Superior temporal gyrus (tissue), 1 donor: ENCODE measurements at regions not wholly inside any gene's neighbourhood (a gene's known extent, or its start where the extent isn't known, plus 50 kb on each side); places are given as distances from the start of the nearest gene placed in this dataset.
"Not testable (repeated sequence)": the region's sequence is repeated elsewhere in the genome, so short reads cannot be mapped to it uniquely, and the experiment has no call there.

Experiments used
- DNase-seq: peaks from one replicate; pipeline ENCODE4 v3.0.0-alpha.2; 2016; ENCODE audit errors: extremely low spot score

GRCh38 chr5:145463634-145464033, 371.5 kb downstream of the PRELID2 start:
- DNase-seq = no peak

GRCh38 chr5:145462525-145462924, 372.6 kb downstream of the PRELID2 start:
- no peak for DNase-seq

- DNase-seq = peak; percentile 25
Measured at GRCh38 chr5:145450286-145450885, 384.8 kb downstream of the PRELID2 start.

GRCh38 chr5:145449794-145450193, 385.3 kb downstream of the PRELID2 start:
- peak; percentile 69 for DNase-seq

- not testable (repeated sequence) for DNase-seq
Measured at GRCh38 chr5:145446875-145447274, 388.3 kb downstream of the PRELID2 start.

GRCh38 chr5:145446412-145446811, 388.7 kb downstream of the PRELID2 start:
- no peak for DNase-seq

GRCh38 chr5:145445027-145445426, 390.1 kb downstream of the PRELID2 start:
- DNase-seq = no peak

- DNase-seq = no peak
Measured at GRCh38 chr5:145443964-145444363, 391.2 kb downstream of the PRELID2 start.

GRCh38 chr5:145443366-145443765, 391.8 kb downstream of the PRELID2 start:
- DNase-seq = no peak

GRCh38 chr5:145442661-145443060, 392.5 kb downstream of the PRELID2 start:
- not testable (repeated sequence) for DNase-seq

GRCh38 chr5:145441228-145441627, 393.9 kb downstream of the PRELID2 start:
- no peak for DNase-seq

- no peak for DNase-seq
Measured at GRCh38 chr5:145437627-145438026, 397.5 kb downstream of the PRELID2 start.

- DNase-seq = no peak
Measured at GRCh38 chr5:145433077-145433476, 402.1 kb downstream of the PRELID2 start.

GRCh38 chr5:145429170-145429569, 406.0 kb downstream of the PRELID2 start:
- no peak for DNase-seq

- DNase-seq = no peak
Measured at GRCh38 chr5:145408048-145408341, 427.1 kb downstream of the PRELID2 start.

GRCh38 chr5:145407300-145408047, 427.7 kb downstream of the PRELID2 start:
- no peak for DNase-seq

- DNase-seq = no peak
Measured at GRCh38 chr5:145403992-145404391, 431.1 kb downstream of the PRELID2 start.

- no peak for DNase-seq
Measured at GRCh38 chr5:145396888-145397287, 438.3 kb downstream of the PRELID2 start.

GRCh38 chr5:145395151-145395550, 440.0 kb downstream of the PRELID2 start:
- DNase-seq = not testable (repeated sequence)

GRCh38 chr5:145393426-145393825, 441.7 kb downstream of the PRELID2 start:
- DNase-seq = no peak

GRCh38 chr5:145389047-145389446, 446.1 kb downstream of the PRELID2 start:
- DNase-seq = no peak

- DNase-seq = no peak
Measured at GRCh38 chr5:145385276-145385675, 449.9 kb downstream of the PRELID2 start.

GRCh38 chr5:145378226-145378625, 456.9 kb downstream of the PRELID2 start:
- DNase-seq = no peak

- no peak for DNase-seq
Measured at GRCh38 chr5:145375521-145375920, 459.6 kb downstream of the PRELID2 start.
